ENCODE measurements at regions not wholly inside any gene's neighbourhood (a gene's known extent, or its start where the extent isn't known, plus 50 kb on each side); places are given as distances from the start of the nearest gene placed in this dataset.
"Not testable (repeated sequence)": the region's sequence is repeated elsewhere in the genome, so short reads cannot be mapped to it uniquely, and the experiment has no call there.

DNA sequence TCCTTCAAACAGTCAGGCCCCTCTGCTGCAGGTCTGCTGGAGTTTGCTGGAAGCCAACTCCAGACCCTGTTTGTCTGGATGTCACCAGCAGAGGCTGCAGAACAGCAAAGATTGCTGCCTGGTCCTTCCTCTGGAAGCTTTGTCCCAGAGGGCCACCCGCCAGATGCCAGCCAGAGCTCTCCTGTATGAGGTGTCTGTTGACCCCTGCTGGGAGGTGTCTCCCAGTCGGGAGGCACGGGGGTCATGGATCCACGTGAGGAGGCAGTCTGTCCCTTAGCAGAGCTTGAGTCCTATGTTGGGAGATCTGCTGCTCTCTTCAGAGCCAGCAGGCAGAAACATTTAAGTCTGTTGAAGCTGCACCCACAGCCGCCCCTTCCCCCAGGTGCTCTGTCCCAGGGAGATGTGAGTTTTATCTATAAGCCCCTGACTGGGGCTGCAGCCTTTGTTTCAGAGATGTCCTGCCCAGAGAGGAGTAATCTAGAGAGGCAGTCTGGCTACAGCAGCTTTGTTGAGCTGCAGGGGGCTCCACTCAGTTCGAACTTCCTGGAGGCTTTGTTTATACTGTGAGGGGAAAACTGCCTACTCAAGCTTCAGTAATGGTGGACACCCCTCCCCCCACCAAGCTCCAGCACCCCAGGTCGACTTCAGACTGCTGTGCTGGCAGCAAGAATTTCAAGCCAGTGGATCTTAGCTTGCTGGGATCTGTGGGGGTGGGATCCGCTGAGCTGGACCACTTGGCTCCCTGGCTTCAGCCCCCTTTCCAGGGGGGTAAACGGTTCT lies 72.1 kb downstream of the OGFRL1 start:
- not testable (repeated sequence) for DNase-seq (ENCODE audit: low read depth in 2 of 2)

DNA sequence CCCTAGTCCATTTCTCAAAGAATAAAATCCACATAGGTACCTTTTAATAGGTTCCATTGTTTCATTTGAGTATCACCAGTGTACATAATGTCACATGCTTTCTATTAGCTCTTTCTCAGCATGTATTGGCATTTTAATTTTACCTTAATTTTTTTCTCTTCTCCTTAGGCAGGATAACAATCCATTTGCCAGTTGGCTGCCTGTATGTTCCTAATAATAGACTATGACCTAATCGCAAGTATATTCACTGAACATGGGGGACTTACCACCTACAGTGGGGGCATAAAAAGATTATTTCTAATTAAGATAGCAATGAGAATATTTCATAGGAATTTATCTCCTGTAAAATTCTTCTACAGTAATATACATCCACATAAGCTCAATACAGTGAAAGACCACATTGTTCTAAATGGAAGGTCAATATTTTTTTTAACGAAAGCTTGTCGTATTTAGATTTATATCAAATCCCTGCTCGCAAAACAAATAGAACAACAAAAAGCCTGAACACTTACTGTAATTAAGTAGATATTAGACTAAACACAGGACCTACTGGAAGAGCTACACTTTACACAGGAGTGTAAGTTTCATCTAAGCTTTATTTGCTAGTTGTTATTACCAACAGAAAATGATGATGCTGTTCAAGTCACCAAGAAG lies 76.4 kb downstream of the OGFRL1 start:
- DNase-seq (ENCODE audit: low read depth in 2 of 2): no peak

DNA sequence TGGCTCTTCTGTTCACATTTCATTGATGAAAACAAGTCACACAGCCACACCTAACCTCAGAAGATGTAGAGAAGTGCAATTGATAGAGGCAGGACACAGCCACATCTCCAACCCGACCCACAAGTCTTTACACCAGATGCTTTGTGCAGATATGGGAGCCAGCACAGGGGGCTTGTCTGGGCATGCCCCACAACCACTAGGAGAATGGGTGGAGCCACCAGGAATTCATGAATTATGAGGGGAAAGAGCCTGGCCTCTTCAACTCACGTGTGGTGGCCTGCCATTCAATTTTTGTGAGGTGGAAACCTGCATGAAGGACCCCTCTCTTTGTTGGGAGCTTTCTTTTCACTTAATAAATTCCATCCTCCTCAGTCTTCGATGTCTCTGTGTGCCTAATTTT lies 79.1 kb downstream of the OGFRL1 start:
- no peak for DNase-seq (ENCODE audit: low read depth in 2 of 2)

DNA sequence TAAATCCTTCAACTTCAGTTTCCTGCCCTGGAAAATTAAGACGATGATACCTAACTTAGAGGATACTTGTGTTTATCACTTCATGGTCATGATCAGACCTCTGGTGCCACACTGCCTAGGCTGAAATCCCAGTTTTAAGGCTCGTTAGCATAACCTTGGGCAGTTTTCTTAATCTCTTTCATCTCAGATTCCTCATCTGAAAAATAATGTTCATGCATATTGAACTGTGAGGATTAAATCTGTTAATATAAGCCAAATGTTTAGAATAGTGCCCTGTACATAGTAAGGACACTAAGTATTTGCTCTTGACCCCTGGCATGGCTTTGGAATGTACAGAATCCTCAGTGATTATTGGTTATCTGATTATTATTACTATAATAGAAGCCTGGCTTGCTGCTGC lies 79.7 kb downstream of the OGFRL1 start:
- no peak for DNase-seq (ENCODE audit: low read depth in 2 of 2)

DNA sequence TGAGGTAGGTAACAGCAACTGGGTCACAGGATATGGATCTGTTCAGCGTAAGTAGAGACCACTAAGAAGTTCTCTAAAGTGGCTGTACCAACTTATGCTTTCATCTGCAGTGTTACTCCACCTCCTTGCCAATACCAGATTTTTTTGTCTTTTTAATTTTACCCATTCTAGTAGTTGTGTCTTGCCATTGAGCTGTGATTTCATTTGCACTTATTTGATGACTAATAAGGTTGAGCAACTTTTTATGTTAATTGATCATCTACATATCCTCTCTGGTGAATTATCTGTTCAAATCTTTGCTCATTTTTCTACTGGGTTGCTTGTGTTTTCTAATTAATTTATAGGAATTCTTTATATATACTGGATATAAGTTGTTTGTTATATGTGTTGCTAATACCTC lies 82.9 kb downstream of the OGFRL1 start:
- DNase-seq (ENCODE audit: low read depth in 2 of 2): no peak

DNA sequence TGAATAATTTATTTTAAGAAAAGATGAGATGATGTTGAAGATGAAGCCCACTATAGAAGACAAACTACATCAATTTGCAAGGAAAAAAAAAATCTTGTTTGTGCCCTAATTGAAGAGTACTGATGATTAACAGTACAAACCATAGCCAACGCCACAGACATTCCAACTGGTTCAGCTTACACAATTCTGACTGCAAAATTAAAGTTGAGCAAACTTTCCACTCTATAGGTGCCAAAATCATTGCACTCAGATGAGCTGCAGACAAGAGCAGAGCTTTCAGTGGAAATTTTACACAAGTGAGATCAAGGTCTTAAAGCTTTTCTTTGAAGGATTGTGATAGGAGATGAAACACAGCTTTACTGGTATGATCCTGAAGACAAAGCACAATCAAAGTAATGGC lies 85.3 kb downstream of the OGFRL1 start:
- no peak for DNase-seq (ENCODE audit: low read depth in 2 of 2)

DNA sequence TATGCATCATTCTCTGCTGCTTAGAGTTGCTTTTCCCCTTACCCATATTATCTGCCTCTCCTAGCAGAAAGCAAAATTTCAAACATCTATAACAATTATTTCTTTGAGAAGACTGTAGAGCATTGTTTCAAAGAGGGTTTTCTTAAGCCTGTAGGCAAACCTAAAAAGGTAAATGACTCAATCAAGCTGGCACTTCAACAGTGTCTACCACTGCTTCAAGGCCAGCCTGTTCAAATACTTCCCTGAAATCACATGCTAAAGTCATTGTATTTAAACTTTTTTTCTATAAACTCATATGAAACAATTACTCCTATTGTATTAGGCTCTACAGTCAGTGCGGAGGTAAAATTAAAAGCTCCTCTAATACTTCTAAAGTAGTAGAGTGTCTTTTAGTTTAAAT lies 87.1 kb downstream of the OGFRL1 start:
- no peak for DNase-seq (ENCODE audit: low read depth in 2 of 2)

DNA sequence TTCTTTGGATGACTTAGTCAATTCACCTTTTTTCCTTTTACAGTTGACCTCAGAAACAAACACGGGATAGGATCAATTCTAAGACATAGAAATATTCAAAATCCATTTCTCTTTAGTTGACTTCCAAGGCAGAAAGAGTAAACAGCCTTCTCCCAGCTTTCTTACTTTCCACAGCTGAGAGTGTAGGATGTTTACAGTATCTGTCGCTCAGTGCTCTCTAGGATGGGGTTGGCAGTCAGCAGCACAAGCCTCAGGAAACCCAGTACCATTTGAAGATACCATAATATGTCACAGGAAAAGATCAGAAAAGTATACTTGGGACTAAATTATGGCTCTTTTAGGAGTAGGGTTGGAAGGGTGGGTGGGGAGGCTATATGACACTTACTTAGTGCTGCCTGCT lies 88.2 kb downstream of the OGFRL1 start:
- no peak for DNase-seq (ENCODE audit: low read depth in 2 of 2)

DNA sequence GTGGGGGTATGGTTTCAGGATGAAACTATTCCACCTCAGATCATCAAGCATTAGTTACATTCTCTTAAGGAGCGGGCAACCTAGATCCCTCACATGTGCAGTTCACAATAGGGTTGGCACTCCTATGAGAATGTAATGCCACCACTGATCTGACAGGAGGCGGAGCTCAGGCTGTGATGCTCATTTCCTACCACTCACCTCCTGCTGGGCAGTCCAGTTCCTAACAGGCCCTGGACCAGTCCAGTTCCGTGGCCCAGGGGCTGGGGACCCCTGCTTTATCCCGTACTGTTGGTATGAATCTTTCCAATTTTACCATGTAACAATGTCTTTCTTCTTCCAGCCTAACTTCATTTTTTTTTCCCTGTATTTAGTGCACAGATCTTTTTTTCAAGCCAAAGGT lies 94.9 kb downstream of the OGFRL1 start:
- DNase-seq (ENCODE audit: low read depth in 2 of 2): no peak

DNA sequence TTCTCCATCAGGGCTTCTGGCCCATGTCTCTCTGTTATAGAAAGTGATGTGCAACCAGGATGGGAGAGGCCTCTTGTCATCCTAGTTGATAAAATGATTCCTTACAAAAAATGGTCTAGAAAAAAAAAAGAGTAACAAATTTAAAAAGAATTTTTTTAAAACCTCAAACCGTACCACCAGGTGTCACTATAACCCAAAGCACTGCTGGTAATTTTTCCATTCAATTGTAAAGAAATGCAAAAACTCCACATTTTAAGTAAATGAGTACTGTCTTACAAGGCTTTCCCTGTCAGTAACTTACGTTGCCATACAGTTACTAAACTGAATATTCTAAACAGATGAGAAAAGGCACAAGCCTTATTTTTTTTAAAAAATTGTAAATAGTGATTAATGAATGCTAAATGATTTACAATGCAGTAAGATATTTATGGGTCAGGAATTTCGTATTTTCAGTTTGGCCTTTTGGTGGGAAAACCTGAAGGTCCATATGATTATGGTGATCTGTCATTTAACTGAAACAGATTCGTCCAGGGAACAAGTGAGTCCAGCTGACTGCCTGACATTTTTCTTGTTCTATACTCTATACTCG lies 95.4 kb downstream of the OGFRL1 start:
- DNase-seq (ENCODE audit: low read depth in 2 of 2): peak; percentile 29 to 36

DNA sequence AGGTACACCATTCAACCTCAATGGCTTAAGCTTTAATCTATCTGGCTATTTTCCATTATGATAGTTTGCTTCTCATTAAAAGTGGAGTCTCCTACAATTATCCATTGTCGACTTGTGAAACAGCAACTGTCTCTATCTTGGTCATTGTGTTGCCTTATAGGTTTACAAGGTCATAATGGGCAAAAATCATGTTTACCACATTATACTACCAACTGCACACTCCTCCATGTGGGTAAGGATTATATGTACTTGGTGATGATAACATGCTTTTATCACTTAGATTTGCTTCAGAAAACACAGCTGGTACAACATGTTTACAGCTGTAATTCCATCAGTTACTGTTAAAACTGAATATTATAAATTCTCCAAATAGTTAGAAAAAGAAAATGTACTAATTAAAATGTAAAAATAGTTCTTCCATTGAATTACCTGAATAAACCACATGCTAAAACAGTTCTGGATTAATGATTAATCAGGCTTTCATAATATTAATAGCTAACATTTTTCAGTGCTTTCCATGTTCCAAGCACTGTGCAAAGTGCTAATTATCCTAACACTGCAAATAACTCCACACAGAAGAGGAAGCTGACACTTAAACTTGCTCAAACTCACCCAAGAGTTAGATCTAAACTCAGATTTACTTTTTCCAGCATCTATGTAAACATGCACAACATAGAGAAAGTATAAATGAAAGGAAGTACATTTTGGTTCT lies 96.7 kb downstream of the OGFRL1 start:
- DNase-seq (ENCODE audit: low read depth in 2 of 2): no peak

DNA sequence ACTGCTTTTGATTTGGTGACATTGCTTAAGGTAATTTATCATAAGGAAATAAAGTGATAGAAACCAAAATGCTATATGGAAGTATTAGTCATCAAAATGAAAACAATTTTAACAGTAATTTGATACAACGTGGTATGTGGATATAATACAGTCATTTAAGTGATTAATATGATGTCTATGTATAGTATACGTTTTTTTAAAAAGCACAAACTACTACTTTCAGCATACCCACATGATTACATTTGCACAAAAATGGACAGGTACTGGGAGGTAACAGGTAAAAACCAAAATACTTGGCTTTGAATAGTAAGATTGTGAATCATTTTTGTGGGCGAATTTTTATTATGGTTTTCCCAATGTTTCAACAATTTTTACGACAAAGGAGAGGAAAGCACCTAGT lies 97.6 kb downstream of the OGFRL1 start:
- DNase-seq (ENCODE audit: low read depth in 2 of 2): no peak

DNA sequence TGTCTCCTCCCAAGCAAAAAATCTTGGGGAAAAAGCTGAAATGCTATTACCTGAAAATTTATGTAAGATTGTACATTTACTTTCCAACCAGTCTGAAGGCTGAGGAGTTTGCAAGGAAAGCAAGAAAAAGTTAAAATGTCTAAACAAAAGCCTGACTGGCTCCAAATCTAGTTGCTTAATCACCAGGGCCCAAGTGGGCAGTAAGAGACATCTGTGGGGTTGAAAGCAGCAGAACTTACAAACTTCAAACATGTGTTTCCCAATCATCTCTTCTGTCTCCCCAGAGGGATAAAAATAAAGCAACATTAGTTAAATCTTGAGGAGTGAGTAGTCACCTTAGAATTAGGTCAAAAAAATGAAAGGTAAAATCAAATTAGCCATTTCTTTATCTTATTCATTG lies 98.6 kb downstream of the OGFRL1 start:
- peak in 1 of 2 experiments; percentile 28 for DNase-seq (ENCODE audit: low read depth in 2 of 2)

DNA sequence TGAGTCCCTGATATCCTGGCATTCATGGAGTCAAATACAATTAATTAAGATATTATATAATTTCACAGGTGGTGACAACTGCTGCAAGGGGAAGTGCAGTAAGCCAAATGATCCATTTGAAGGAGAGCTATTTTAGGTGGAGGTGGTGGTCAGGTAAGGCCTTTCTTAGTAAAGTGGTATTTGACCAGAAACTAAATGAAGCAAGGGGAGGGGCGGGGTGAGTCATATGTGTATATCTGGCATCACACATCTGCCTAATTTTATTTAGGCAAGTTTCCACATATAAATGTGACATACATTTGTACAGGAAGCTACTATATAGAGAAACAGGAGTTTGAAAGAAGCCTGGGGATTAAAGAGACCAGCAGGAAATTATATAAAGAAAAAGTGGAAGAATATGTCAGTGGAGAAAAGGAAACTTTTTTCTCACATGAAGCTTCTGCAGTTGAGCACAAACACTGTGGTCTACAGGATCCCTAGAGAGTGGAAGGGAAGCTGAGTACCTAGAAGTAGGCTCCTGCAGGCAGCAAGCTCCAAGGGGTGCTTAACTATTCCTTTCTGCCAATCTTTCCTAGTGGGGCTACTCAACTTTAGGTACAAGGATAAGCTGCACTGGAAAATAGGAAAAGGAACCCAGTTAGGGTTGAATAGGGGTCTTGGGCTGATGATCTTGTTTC lies 99.6 kb downstream of the OGFRL1 start:
- DNase-seq (ENCODE audit: low read depth in 2 of 2): no peak

DNA sequence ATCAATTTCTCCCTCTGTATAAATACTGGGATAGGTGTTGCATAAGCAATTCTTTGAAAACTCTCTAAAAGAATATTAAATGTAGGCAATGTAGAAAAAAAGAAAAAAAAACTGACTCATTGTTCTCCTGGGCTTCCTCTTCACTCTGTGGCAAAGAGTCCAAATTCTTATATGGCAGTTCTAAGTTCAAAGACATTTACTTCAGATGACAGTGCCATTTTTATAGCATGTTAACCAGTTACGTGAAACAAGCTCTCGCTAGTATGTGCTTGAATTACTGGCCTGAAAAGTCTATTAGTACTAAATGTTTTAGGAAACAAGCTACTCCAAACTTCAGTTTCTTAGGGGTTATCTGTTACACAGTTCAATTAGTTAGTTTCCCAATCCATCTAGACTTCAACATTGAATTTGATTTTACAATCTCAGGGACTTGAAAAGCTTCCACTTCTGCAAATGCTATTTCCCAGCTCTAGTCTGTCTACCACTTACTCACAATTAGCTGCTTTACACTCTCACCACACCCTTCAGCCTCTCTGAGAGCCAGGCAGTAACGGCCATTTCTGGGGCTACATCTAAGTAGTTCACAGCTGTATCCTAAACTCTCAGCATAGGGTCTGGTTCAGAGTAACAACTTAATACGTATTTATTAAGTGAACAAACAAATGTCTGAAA lies 100.4 kb downstream of the OGFRL1 start:
- DNase-seq (ENCODE audit: low read depth in 2 of 2): no peak

DNA sequence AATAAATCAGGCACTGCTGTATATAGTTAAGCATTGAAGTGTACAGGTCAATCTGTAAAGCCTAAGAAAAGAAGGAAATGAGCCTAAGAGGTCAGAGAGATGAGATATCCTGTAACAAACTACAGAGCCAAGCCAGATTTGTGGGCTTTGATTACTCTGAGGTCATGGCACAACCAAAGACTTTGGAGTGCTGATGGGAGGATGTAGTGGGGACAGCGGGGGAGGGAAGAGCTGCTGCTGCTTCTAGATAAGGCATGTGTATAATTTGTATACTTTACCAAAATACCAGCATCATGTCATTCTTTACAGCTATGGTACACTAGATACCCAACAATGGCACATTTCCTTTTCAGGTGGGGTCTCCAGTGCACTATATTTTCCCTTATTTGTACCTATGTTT lies 102.5 kb downstream of the OGFRL1 start:
- DNase-seq (ENCODE audit: low read depth in 2 of 2): no peak

DNA sequence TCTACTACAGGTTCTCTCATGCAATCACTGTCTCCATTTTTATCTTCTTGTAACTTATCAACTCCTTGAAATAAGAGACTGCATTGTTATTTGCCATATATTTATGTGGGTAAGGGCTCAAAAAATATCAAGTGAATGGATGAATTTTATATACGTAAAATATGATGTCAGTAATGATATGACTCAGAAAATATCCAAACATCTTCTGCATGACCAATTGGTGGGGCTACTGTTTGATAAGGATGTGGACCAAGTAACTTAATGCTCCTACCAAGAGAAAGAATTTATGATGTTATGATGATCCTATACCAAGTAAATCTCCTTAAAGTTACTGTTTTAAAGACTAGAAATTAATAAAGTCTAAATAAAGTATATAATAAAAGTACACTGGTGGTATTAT lies 103.7 kb downstream of the OGFRL1 start:
- DNase-seq (ENCODE audit: low read depth in 2 of 2): no peak

DNA sequence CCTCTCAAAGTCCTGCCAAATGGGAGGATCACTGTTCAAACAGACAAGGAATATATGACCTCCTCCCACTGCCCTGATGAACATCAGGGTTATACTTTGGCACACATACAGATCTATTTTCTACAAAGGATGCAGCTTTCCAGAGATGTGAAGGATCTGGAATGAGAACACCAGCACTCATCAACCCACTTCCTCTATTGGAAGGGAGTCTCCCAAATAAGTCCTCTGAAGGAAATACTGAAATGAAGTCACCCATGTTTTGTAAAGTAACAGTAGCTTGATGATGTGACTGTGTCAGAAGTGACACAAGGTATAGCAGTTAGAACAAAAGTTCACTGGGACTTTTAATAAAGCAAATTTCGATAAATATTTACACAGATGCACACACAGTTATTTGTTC lies 104.9 kb downstream of the OGFRL1 start:
- no peak for DNase-seq (ENCODE audit: low read depth in 2 of 2)

DNA sequence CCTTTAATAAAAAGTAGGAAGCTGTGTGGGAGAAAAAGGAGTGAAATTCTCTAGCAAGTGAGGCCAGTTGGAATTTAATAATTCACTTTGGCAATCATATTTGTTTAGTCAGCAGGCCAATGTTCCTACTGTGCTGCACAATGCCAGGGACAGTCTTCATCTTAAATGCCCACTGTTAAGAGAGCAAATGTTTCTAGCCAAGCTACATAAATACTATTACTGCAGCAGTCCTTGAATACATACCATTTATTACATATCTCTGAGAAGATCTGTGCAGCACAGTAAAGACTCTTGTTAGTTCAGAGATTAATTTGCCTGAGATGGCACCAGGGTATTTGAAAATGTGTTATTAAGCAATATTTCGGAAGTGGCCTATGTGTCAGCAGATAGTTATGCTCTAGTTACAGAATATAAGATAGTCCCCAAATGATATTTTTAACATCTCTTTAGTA lies 105.4 kb downstream of the OGFRL1 start:
- peak; percentile 34 to 46 for DNase-seq (ENCODE audit: low read depth in 2 of 2)

DNA sequence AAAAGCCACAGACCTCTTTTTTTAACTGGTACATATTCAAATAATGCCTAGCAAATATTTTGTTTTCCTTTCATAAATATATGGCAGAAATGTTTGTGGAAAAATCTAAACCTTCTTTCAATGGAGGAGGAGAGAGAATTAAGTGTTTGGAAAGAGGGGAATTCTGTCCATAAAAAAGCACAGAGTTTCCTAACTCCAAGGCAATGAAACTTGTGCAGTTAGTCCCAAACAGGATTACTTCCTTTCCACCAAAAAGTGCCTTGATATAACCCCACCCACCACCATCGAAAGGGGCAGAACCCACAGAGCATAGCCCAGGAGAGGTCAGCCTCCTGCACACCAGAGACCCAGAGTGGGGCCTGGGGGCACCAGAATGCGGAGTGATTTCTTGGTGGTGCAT lies 106.3 kb downstream of the OGFRL1 start:
- DNase-seq (ENCODE audit: low read depth in 2 of 2): no peak

DNA sequence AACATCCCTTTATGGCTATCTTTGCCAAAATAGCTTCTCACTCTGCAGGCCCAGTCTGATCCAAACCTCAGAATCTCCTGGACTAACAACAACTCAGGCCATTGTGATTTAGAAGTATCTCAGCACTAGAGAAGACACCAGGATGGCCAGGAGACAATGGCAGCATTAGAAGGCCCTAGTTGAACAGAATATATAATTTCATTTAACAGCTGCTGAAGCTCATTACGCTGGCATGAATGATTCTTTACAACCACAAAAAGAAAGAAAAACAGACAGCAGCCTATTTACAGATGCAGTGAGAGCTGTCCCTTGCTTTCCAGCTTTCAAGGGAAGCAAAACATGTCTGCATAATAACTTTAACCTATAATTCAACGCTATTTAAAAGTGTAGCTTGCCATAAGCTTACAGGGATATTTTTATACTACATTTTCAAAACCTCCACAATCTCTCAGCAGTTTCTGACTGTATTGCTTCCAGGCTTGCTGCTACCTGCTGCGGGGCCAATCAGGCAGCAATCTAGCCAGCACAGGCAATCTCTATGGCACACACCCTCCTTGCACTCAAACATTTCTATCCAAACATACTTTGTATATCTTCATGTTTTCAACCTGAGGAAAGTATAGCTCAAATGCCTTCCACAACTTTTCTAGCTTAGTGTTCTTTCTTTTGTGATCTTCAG lies 107.3 kb downstream of the OGFRL1 start:
- no peak for DNase-seq (ENCODE audit: low read depth in 2 of 2)

All from fibroblast of skin of left quadriceps (primary cell).